Osteocyte (in vitro differentiated cells): ENCODE measurements at regions not wholly inside any gene's neighbourhood (a gene's known extent, or its start where the extent isn't known, plus 50 kb on each side); places are given as distances from the start of the nearest gene placed in this dataset.
"Not testable (repeated sequence)": the region's sequence is repeated elsewhere in the genome, so short reads cannot be mapped to it uniquely, and the experiment has no call there.

ENCODE experiments used
- DNase-seq: peaks from one replicate; pipeline ENCODE4 v3.0.0; 2021; ENCODE audit warnings: mixed read lengths; ENCODE audit not compliant: unreplicated experiment; ENCODE audit errors: extremely low spot score
- H3K27ac Mint-ChIP-seq: one replicate; pipeline ENCODE4 v1.8.0; 2021; ENCODE audit warnings: mild to moderate bottlenecking, mixed read lengths; ENCODE audit not compliant: unreplicated experiment
- H3K27me3 Mint-ChIP-seq: one replicate; pipeline ENCODE4 v1.8.0; 2021; ENCODE audit warnings: mixed read lengths; ENCODE audit not compliant: unreplicated experiment
- H3K36me3 Mint-ChIP-seq: one replicate; pipeline ENCODE4 v1.8.0; 2021; ENCODE audit warnings: mixed read lengths; ENCODE audit not compliant: unreplicated experiment
- H3K4me1 Mint-ChIP-seq: one replicate; pipeline ENCODE4 v1.8.0; 2021; ENCODE audit warnings: mixed read lengths; ENCODE audit not compliant: unreplicated experiment
- H3K4me3 Mint-ChIP-seq: one replicate; pipeline ENCODE4 v1.8.0; 2021; ENCODE audit warnings: mild to moderate bottlenecking, moderate library complexity, mixed read lengths; ENCODE audit not compliant: unreplicated experiment
- H3K9me3 Mint-ChIP-seq: one replicate; pipeline ENCODE4 v1.8.0; 2021; ENCODE audit warnings: mixed read lengths; ENCODE audit not compliant: unreplicated experiment
- CTCF ChIP-seq: fragments of 200-600 bp; sonication (generic); IDR thresholded peaks from 2 replicates; pipeline ENCODE4 v1.5.0; 2021; ENCODE audit warnings: antibody characterized with exemption, mild to moderate bottlenecking, moderate library complexity

- Mint-ChIP-seq H3K27ac (no peak overlapping the region), H3K27me3 (peaks cover 17% of the 10 kb centered on the region), H3K4me3 (no peak overlapping the region), H3K4me1 (no peaks in the 10 kb centered on the region), H3K9me3 (no peaks in the 10 kb centered on the region), H3K36me3 (no peaks in the 10 kb centered on the region)
- TF ChIP-seq CTCF, result no peak
- DNase-seq, result no peak
Measured at GRCh38 chr1:187063271-187063670, 234.5 kb downstream of the PLA2G4A start.

- no peaks in the 10 kb centered on the region for H3K4me1 Mint-ChIP-seq
- no peak overlapping the region for H3K27ac Mint-ChIP-seq
- H3K36me3 Mint-ChIP-seq, result no peaks in the 10 kb centered on the region
- no peak for DNase-seq
- no peak overlapping the region for H3K4me3 Mint-ChIP-seq
- H3K9me3 Mint-ChIP-seq, result no peaks in the 10 kb centered on the region
- TF ChIP-seq CTCF, result no peak
- peaks cover 22% of the 10 kb centered on the region for H3K27me3 Mint-ChIP-seq
Measured at GRCh38 chr1:187067160-187067559, 238.4 kb downstream of the PLA2G4A start.

GRCh38 chr1:187070076-187070475 is 241.3 kb downstream of the PLA2G4A start:
- TF ChIP-seq CTCF, result no peak
- no peaks in the 10 kb centered on the region for H3K4me1 Mint-ChIP-seq
- H3K27me3 Mint-ChIP-seq, result peaks cover 22% of the 10 kb centered on the region
- DNase-seq, result no peak
- no peak overlapping the region for H3K27ac Mint-ChIP-seq
- H3K4me3 Mint-ChIP-seq, result no peak overlapping the region
- no peaks in the 10 kb centered on the region for H3K36me3 Mint-ChIP-seq
- H3K9me3 Mint-ChIP-seq, result no peaks in the 10 kb centered on the region

- H3K9me3 Mint-ChIP-seq, DNase-seq, H3K4me1 Mint-ChIP-seq, H3K27ac Mint-ChIP-seq, H3K4me3 Mint-ChIP-seq, H3K36me3 Mint-ChIP-seq: not testable (repeated sequence)
- peaks cover 17% of the 10 kb centered on the region for H3K27me3 Mint-ChIP-seq
Measured at GRCh38 chr1:187072262-187073034, 243.7 kb downstream of the PLA2G4A start.

- DNase-seq, H3K9me3 Mint-ChIP-seq, H3K36me3 Mint-ChIP-seq, H3K4me3 Mint-ChIP-seq, H3K27ac Mint-ChIP-seq, H3K4me1 Mint-ChIP-seq: not testable (repeated sequence)
- peaks cover 13% of the 10 kb centered on the region for H3K27me3 Mint-ChIP-seq
Measured at GRCh38 chr1:187073035-187073560, 244.3 kb downstream of the PLA2G4A start.

- H3K4me3 Mint-ChIP-seq, H3K27ac Mint-ChIP-seq, H3K9me3 Mint-ChIP-seq, H3K36me3 Mint-ChIP-seq, DNase-seq, H3K4me1 Mint-ChIP-seq: not testable (repeated sequence)
- H3K27me3 Mint-ChIP-seq, result peaks cover 11% of the 10 kb centered on the region
Measured at GRCh38 chr1:187073634-187074245, 245.0 kb downstream of the PLA2G4A start.
